K562 (cell line): ENCODE measurements at regions not wholly inside any gene's neighbourhood (a gene's known extent, or its start where the extent isn't known, plus 50 kb on each side); places are given as distances from the start of the nearest gene placed in this dataset.

Source experiments
- ATAC-seq: fragments of 200-7000 bp; cut with Tn5 transposase; 3 replicates; pipeline ENCODE4 v1.9.1; 2020; ENCODE audit warnings: moderate library complexity
- BruUV-seq: library from RNA; stranded (reverse); fragments of 400-500 nt; replicated peaks from 2 replicates; lab custom pipeline; 2021; lab: Mats Ljungman, UMichigan
- CTCF ChIA-PET: fragments of 300-600 bp; formaldehyde crosslinking; extraction: SDS; loops from one replicate; lab custom pipeline; 2021; ENCODE audit warnings: low intra/inter-chr PET ratio; lab: Yijun Ruan, JAX
- POLR2A ChIA-PET: fragments of 300-600, 350-650 bp; sonication (Branson Sonifier 250); formaldehyde crosslinking; extraction: SDS; loops from one replicate; lab custom pipeline; 2021; ENCODE audit warnings: antibody characterized with exemption, inconsistent platforms; lab: Yijun Ruan, JAX
- DNase-seq, 4 experiments: peaks; one replicate each; pipeline versions ENCODE4 v3.0.0 to v3.0.0-alpha.2; 2011 to 2018; ENCODE audit warnings: low spot score in 3 of 4, mixed read lengths in 3 of 4; ENCODE audit errors: extremely low read depth in 1 of 4
- FAIRE-seq: peaks from 2 replicates; lab custom pipeline; 2011; peaks lifted over from hg19 to GRCh38; lab: Jason Lieb, UNC
- H2AFZ ChIP-seq: 2 replicates; pipeline ENCODE4 v1.6.0; 2011; ENCODE audit warnings: low read depth, low read length, control low read depth, inconsistent platforms
- H3K27ac ChIP-seq: fragments of 200-600 bp; 3 replicates; pipeline ENCODE4 v1.8.0; 2011; ENCODE audit warnings: low read depth, mild to moderate bottlenecking, control low read depth, inconsistent platforms, low read length, moderate library complexity, mixed read lengths; ENCODE audit errors: extremely low read depth
- H3K27me3 ChIP-seq, 2 experiments: fragments of 300-600 bp in 1 of 2; 2 replicates in 1 of 2; 3 replicates in 1 of 2; pipeline versions ENCODE4 v1.6.0 to v1.8.0; 2011; ENCODE audit warnings: inconsistent platforms in 2 of 2, low read length in 2 of 2, mild to moderate bottlenecking in 1 of 2, mixed read lengths in 1 of 2, moderate library complexity in 1 of 2; ENCODE audit not compliant: control insufficient read depth in 2 of 2, insufficient read depth in 2 of 2
- H3K36me3 ChIP-seq: fragments of 300-600 bp; 3 replicates; pipeline ENCODE4 v1.8.0; 2011; ENCODE audit warnings: mild to moderate bottlenecking, low read length, inconsistent platforms; ENCODE audit not compliant: control insufficient read depth, insufficient read depth
- H3K4me1 ChIP-seq, 2 experiments: fragments of 200-600 bp in 1 of 2; replicated peaks in 1 of 2; 2 replicates in 1 of 2; 3 replicates in 1 of 2; pipeline versions ENCODE4 v1.5.1 to v1.8.0; 2011; ENCODE audit warnings: inconsistent platforms in 2 of 2, low read length in 2 of 2, mild to moderate bottlenecking in 1 of 2, mixed read lengths in 1 of 2, moderate library complexity in 1 of 2; ENCODE audit not compliant: control insufficient read depth in 2 of 2, insufficient read depth in 2 of 2
- H3K4me2 ChIP-seq: 2 replicates; pipeline ENCODE4 v1.6.1; 2011; ENCODE audit warnings: low read length, control low read depth, inconsistent platforms, mixed read lengths; ENCODE audit not compliant: insufficient read depth
- H3K4me3 ChIP-seq: fragments of 200-600 bp; sonication (generic), shearing (Covaris generic); 2 replicates; pipeline ENCODE4 v1.5.1; 2016; ENCODE audit warnings: control low read depth, inconsistent platforms
- H3K79me2 ChIP-seq: fragments of 200-600 bp; 3 replicates; pipeline ENCODE4 v1.8.0; 2011; ENCODE audit warnings: low read length, inconsistent platforms; ENCODE audit not compliant: control insufficient read depth, insufficient read depth
- H3K9ac ChIP-seq, 2 experiments: 2 replicates each; pipeline versions ENCODE4 v1.6.0 to v1.6.1; 2011; ENCODE audit warnings: low read depth in 2 of 2, low read length in 2 of 2, control low read depth in 1 of 2, inconsistent platforms in 1 of 2, mild to moderate bottlenecking in 1 of 2, mixed read lengths in 1 of 2; ENCODE audit not compliant: insufficient read depth in 1 of 2
- H3K9me1 ChIP-seq: one replicate; pipeline ENCODE4 v1.6.0; 2011; ENCODE audit warnings: inconsistent platforms, mild to moderate bottlenecking, low read length, moderate library complexity; ENCODE audit not compliant: control insufficient read depth, insufficient read depth
- H3K9me3 ChIP-seq: replicated peaks from 2 replicates; pipeline ENCODE4 v1.5.1; 2011; ENCODE audit warnings: low read depth, low read length, inconsistent platforms; ENCODE audit not compliant: control insufficient read depth, insufficient read depth
- H4K20me1 ChIP-seq: replicated peaks from 2 replicates; pipeline ENCODE4 v1.6.1; 2011; ENCODE audit warnings: low read length, inconsistent platforms, mixed read lengths; ENCODE audit not compliant: control insufficient read depth, insufficient read depth
- HDAC6 ChIP-seq: IDR thresholded peaks from 2 replicates; pipeline ENCODE4 v1.6.1; 2012; ENCODE audit warnings: low read depth, mild to moderate bottlenecking, control low read depth, inconsistent platforms, low read length, moderate library complexity
- MEF2A ChIP-seq: IDR thresholded peaks from 2 replicates; pipeline ENCODE4 v1.6.1; 2011; ENCODE audit warnings: low read depth, mild to moderate bottlenecking, low read length, moderate library complexity; ENCODE audit not compliant: control insufficient read depth
- SMARCC2 ChIP-seq: fragments of 450-650 bp; IDR thresholded peaks from 2 replicates; pipeline ENCODE4 v1.6.1; 2017; ENCODE audit warnings: antibody characterized with exemption, moderate library complexity, mild to moderate bottlenecking, low read depth
- TCF7L2 ChIP-seq: fragments of 150-350 bp; IDR thresholded peaks from 2 replicates; pipeline ENCODE4 v1.6.1; 2016; ENCODE audit warnings: low read depth, mild to moderate bottlenecking, low read length, moderate library complexity
- ZHX1 ChIP-seq: fragments of 150-350 bp; conservative IDR thresholded peaks from 2 replicates; pipeline ENCODE4 v1.6.1; 2014; ENCODE audit warnings: low read length
- ZNF561 ChIP-seq: fragments of 450-650 bp; formaldehyde crosslinking; conservative IDR thresholded peaks from 2 replicates; pipeline ENCODE4 v1.4.0; 2020; ENCODE audit warnings: mild to moderate bottlenecking, moderate library complexity
- ZNF696 ChIP-seq: fragments of 250-450 bp; sonication (Bioruptor Pico); conservative IDR thresholded peaks from 2 replicates; pipeline ENCODE4 v1.4.0; 2020; ENCODE audit warnings: mild to moderate bottlenecking, moderate library complexity
- WGBS: fragments of 100-300 bp; shearing (Covaris generic); methylation state at CpG from one replicate; pipeline ENCODE4 v1.1.6; 2016; ENCODE audit warnings: low coverage, mixed read lengths; ENCODE audit not compliant: insufficient coverage; ENCODE audit errors: missing lambda C conversion rate; 5-methylcytosine and 5-hydroxymethylcytosine counted together
- in situ Hi-C: fragments of 300-500 bp; cut with MboI; formaldehyde crosslinking; loops from 4 replicates; pipeline ENCODE4 v1.15.0; 2018; ENCODE audit warnings: inconsistent platforms, mixed read lengths
- intact Hi-C: fragments of 100-400 bp; cut with micrococcal nuclease; formaldehyde crosslinking; loops from 2 replicates; pipeline ENCODE4 v1.14.2; 2022

DNA sequence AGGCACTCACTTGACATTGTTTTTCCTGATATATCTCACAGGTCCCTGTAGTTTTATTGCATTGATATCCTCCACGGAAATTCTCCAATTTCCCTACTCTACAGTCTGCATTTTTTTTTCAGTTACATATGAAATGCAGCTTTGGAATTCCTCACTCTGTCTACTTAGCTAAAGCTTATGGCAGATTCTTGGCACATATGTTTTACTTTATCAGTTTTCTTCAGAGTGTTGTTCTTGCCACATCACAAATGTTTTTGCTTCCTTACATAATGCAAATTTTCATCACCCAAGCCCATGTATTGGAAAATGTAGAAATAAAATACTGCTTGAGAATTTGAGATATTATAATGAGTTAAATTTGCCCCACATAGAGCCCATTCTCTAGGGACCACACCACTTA is 1895.1 kb downstream of the MRPL39 start:
- H3K79me2 ChIP-seq = no peaks in the 10 kb centered on the region
- WGBS = 0% methylated on average over 1 of the region's 1 CpG
- H3K4me2 ChIP-seq = no peak overlapping the region
- H3K9me1 ChIP-seq = no peaks in the 10 kb centered on the region
- TF ChIP-seq MEF2A (no peak), ZHX1 (no peak), ZNF696 (CRISPR knock-in tag) (no peak), HDAC6 (no peak), ZNF561 (no peak), SMARCC2 (no peak), TCF7L2 (no peak)
- no peak overlapping the region for H3K9ac ChIP-seq
- DNase-seq (no peak), FAIRE-seq (no peak), ATAC-seq (no peak)
- H3K27me3 ChIP-seq = no peaks in the 10 kb centered on the region
- no TSS peak for BruUV-seq
- H4K20me1 ChIP-seq = no peaks in the 10 kb centered on the region
- POLR2A ChIA-PET = no interaction called here
- H2AFZ ChIP-seq = no peak overlapping the region
- no peak overlapping the region for H3K27ac ChIP-seq
- in situ Hi-C loops (no loop called here), intact Hi-C loops (no loop called here)
- no peaks in the 10 kb centered on the region for H3K9me3 ChIP-seq
- CTCF ChIA-PET = no interaction called here
- H3K4me3 ChIP-seq = no peak overlapping the region
- no peaks in the 10 kb centered on the region for H3K4me1 ChIP-seq
- no peaks in the 10 kb centered on the region for H3K36me3 ChIP-seq
